GM10266 (cell line): ENCODE measurements at regions not wholly inside any gene's neighbourhood (a gene's known extent, or its start where the extent isn't known, plus 50 kb on each side); places are given as distances from the start of the nearest gene placed in this dataset.

ENCODE experiments used
- DNase-seq: peaks from one replicate; pipeline ENCODE4 v3.0.0; 2012; ENCODE audit errors: extremely low spot score
- CTCF ChIP-seq: IDR thresholded peaks from 2 replicates; pipeline ENCODE4 v1.5.1; 2012; ENCODE audit warnings: mild to moderate bottlenecking, low read depth; ENCODE audit not compliant: control insufficient read depth, insufficient read depth; ENCODE audit errors: missing control alignments

DNA sequence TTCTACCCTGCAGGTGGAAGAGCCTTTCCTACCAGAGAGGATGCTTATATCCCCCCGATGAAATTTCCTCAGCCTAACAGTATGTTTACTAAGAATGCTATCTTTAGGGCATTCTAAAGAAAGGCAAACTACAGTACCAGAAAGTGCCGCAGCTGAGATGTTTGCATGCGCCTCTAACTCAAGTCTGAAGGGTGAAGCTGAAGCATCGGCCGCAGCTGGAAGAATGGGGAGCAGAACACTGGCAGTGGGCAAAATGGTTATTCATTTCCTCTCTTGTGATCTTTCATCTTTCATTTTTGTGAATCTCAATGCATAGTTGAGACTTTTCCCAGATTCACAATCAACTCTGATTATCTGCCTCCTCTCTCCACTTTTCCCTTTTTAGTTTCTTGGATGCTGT, 648.2 kb upstream of the ZEB2 start:
- no peak for TF ChIP-seq CTCF
- DNase-seq = no peak

- no peak for TF ChIP-seq CTCF
- DNase-seq = no peak
Measured at GRCh38 chr2:145166731-145167302, 646.9 kb upstream of the ZEB2 start.

DNA sequence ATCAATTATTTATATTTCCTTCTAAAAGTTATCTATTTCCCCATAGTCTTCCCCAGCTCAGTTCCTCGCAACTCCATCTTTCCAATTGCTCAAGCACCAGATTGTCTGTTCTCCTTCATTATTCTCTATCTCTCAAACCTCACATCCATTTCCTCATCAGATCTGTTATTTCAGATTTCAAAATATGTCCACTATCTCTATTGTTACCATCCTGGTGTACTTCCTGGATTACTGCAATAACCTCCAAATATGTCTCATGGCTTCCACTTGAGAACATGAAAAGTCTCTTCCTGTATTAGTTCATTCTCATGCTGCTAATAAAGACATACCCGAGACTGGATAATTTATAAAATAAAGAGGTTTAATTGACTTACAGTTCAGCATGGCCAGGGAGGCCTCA, 641.7 kb upstream of the ZEB2 start:
- DNase-seq = no peak
- TF ChIP-seq CTCF = no peak

DNA sequence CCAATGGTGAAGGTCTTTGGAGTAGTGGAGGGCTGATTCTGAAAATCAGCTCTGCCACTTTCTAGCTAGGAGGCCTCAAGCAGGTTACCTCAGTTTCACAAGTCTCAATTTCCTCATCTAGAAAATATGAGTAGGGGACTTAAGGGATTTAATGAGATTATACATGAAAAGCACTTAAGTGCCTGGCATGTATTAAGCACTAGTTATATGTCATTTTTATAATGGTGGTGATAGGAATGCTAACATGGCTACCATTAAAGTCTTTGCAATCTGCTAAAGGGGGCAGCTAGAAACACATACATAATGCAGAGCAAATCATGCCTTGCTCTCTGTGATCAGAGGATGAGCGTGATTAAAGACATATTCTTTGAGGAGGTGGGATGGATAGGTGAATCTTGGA, 640.9 kb upstream of the ZEB2 start:
- no peak for TF ChIP-seq CTCF
- no peak for DNase-seq

- TF ChIP-seq CTCF = no peak
- no peak for DNase-seq
Measured at GRCh38 chr2:145159676-145160075, 639.8 kb upstream of the ZEB2 start.

GRCh38 chr2:145157741-145158591, 638.0 kb upstream of the ZEB2 start:
- TF ChIP-seq CTCF = no peak
- no peak for DNase-seq

DNA sequence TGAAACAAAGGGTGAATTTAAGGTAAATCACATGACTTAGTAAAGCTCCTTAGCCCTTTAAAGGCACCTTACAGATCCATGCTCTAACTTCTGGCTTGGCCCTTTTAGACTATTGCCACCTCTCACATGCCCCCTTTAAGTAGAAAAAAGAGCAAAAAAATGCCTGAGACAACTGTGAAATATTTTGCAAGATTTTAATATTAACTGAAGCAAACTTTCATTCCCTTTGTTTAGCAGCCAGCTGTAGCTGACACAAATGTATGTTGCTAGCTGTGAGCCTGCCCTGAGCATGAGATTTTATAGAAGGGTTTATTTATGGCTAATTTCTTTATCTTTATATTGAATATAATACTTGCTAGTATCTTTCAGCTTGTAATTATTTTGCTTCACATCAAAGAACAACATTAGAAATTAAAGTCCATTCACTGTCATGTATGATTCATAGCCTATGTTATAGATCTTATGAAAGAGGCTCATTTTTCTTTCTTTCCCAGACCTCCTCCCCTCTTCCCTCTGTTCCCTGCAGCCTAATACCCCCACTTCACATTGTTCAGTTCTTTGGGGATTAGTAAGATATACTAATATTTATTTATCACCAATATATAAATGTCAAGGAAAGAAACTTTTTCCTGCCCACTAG, 637.2 kb upstream of the ZEB2 start:
- DNase-seq = no peak
- no peak for TF ChIP-seq CTCF
